ENCODE measurements at regions not wholly inside any gene's neighbourhood (a gene's known extent, or its start where the extent isn't known, plus 50 kb on each side); places are given as distances from the start of the nearest gene placed in this dataset.

GRCh38 chr2:12063210-12063609 is 316.8 kb downstream of the LPIN1 start:
- no peak for DNase-seq

DNA sequence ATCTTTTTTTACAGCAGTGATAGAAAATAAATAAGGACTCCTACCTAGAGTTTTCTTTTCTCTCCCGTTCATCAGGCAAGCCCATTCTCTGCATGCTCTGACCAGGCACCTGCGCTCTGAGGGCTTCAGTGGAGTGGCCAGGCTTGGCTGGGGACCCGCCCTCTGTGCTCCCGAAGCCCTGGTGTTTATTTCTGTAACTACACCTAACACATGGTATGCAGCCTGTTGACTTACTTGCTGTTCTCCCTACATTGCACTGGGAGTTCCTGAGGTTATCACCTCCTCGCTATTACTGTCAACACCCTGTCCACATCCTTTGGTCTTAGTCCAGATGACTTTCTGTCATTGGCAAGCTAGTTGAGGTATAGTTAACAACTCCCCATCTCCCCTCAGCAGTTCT is 317.7 kb downstream of the LPIN1 start:
- DNase-seq, result no peak

DNA sequence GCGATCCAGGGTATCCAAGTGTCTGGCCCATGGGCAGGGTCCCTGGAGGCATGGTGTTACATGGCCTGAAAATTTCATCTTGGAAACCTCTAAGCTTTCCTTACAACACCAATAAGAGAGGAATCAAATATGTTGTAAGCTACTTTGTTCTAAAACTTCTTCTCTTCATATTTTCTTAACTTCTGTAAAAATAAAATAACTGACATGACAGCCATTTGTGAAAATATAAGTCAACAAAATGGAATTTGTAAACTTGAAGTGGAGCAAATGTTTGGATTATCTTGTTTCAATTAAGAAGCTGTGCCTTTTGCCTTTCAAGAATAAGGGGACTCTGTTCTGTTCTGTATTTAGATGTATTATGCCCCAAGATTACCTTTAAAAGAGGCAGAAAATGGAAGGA is 319.7 kb downstream of the LPIN1 start:
- DNase-seq, result no peak

- DNase-seq, result no peak
Measured at GRCh38 chr2:12066986-12067385, 320.6 kb downstream of the LPIN1 start.

DNA sequence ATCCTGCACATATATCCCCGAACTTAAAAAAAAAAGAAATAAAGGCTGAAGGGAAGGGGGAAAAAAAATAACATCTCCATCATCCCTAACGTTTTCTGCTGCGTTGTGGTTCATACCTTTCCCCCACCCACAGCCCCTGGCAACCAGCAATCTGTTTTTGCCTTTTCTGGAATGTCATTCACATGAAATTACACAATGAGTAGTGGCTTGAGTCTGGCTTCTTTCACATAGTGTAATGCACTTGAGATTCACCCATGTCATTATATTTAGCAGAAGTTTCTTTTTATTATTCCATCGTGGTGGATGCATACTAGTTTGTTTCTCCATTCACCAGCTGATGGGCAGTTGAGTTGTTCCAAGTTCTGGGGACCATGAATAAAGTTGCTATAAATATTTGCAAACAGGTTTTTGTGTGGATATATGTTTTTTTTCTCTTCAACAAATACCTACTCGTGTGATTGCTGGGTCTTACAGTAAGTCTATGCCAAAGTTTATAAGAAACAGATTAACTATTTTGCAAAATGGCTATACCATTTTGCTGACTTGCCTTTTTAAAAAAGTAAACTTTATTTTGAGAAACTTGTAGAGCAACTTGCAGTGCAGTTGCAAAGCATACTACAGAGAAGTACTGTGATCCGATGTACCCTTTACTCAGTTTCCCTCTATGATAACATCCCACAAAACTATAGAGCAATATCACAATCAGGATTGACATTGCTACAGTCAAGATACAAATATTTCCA is 322.5 kb downstream of the LPIN1 start:
- DNase-seq, result no peak

GRCh38 chr2:12070153-12070552 is 323.7 kb downstream of the LPIN1 start:
- no peak for DNase-seq

GRCh38 chr2:12070581-12070980 is 324.1 kb downstream of the LPIN1 start:
- no peak for DNase-seq

DNA sequence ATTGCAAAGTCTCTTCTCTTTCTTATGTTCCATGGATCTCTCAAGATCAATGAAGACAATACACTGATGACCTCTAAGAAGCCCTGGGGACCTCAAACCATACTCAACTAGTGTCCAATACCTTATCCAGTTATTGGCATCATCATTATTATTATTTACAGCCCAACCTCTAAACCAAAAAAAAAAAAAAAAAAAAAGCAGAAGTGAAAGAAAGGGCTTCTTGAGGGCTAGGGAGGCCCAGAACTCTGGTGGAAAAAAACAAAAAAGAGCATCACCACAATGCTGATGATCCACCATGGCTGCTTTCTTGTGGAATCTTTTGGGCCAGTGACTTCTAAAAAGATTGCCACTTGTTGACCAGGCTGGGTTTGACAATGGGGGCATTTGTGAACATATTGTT is 324.9 kb downstream of the LPIN1 start:
- no peak for DNase-seq

- DNase-seq, result no peak
Measured at GRCh38 chr2:12073217-12073852, 326.9 kb downstream of the LPIN1 start.

DNA sequence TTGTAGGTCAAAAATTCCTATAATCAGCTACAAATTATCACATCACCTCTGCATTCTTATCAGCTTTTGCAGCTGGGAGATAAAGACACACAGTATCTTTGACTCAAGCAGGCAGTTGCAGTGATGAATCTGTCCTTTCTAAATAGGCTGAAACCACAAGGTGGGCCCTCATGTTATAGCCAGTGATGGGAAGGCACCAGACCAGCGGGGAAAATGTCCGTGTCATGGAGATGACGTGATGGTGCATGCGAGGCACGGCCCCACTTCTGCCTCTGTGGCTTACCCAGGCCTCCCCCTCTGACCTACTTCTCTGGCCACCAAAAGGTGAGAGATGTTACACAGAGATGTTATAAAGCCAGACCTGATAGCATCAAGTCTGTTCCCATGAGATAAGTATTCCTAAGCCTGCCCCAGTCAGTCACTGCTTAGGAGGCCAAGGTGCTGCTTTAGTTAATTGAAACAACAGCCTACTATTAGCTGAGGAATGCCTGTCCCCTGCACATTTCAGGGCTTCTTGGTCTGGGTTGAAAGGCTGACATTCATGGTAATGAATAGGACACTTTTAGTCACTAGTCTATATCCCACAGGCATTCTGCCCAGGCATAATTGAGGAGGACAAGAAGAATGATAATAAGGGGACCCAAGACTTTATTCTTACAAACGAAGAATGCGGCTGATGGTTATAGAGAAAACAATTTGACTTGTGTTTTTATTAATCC is 327.9 kb downstream of the LPIN1 start:
- no peak for DNase-seq

GRCh38 chr2:12074845-12075217 is 328.4 kb downstream of the LPIN1 start:
- no peak for DNase-seq

GRCh38 chr2:12075603-12076002 is 329.2 kb downstream of the LPIN1 start:
- no peak for DNase-seq

GRCh38 chr2:12076810-12077209 is 330.4 kb downstream of the LPIN1 start:
- peak; percentile 34 for DNase-seq

- DNase-seq, result no peak
Measured at GRCh38 chr2:12080360-12080759, 333.9 kb downstream of the LPIN1 start.

- no peak for DNase-seq
Measured at GRCh38 chr2:12081481-12082210, 335.2 kb downstream of the LPIN1 start.

GRCh38 chr2:12083081-12083581 is 336.7 kb downstream of the LPIN1 start:
- DNase-seq, result no peak

DNA sequence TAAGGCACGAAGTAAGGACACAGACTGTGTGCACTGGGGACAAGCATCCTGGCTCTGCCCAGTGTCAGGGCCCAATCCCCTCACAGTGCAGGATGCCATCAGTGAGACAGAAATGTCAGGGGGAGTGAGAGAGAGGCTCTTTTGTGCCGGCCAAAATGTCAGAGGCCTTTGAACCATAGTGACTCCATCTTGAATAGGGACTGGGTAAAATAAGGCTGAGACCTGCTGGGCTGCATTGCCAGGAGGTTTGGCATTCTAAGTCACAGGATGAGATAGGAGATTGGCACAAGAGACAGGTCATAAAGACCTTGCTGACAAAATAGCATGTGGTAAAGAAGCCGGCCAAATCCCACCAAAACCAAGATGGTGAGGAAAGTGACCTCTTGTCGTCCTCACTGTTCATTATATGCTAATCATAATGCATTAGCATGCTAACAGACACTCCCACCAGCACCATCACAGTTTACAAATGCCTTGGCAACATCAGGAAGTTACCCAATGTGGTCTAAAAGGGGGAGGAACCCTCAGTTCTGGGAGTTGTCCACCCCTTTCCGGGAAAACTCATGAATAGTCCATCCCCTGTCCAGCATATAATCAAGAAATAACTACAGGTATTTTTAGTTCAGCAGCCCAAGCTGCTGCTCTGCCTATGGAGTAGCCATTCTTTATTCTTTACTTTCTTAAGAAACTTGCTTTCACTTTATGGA is 337.4 kb downstream of the LPIN1 start:
- no peak for DNase-seq

DNA sequence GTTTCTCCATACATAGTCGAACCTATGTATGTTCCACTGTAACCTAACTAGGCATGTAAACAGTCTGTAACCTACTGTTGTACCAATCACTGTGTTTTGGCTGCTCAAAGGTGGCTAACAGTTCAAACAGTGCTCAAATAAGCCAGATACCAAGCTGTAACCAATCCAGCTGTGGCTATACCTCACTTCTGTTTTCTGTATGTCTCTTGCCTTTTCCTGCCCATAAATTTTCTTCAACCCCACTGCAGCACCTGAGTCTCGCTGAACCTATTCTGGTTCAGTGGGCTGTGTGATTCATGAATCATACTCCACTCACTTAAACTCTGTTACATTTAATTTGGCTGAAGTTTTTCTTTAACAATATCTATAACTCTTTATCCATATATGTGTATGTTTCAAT is 340.7 kb downstream of the LPIN1 start:
- no peak for DNase-seq

DNA sequence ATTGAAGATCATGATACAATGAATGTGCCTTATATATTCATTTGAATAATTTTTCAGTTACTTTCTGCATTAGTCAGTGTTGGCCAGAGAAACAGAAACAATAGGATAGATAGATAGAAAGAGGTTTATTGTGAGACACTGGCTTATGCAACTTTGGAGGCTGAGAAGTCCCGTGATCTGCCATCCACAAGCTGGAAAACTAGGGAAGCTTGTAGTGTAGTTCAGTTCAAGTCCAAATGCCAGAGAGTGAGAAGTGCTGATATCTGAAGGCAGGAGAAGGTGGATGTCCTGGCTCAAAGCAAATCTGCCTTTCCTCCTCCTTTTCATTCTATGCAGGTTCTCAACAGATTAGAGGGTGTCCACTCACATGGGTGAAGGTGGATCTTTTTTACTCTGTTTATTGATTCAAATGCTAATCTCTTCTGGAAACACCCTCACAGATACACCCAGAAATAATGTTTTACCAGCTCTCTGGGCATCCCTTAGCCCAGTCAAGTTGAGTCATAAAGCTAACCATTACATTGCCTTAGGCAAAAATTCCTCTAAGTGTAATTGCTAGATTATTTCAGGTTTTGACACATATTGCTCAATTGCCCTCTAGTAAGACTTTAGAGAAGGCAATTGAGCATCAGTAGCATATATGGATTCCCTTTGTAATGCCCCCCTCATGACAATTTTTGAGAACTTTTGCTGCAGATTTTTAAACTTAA is 341.4 kb downstream of the LPIN1 start:
- DNase-seq, result no peak

GRCh38 chr2:12089001-12089400 is 342.6 kb downstream of the LPIN1 start:
- DNase-seq, result no peak

- no peak for DNase-seq
Measured at GRCh38 chr2:12089496-12089895, 343.1 kb downstream of the LPIN1 start.

DNA sequence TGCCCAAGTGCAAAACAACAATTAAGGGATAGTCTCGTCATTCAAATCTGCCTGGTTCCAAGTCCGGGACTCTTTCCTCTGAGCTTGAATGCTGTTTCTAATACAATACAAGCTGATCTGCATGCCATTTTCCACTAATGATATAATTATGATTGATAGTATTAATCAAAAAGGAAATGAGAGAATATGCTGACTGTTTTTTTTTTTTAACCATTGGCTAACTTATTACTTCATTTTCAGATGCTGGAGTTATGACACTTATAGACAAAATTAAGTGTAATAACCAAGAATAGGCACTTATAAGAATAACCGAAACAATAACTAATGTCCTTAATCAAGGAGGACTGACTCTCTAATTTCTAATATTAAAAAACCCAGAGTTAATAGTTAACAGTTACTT is 343.6 kb downstream of the LPIN1 start:
- no peak for DNase-seq
